NT2/D1 (cell line): ENCODE measurements at regions not wholly inside any gene's neighbourhood (a gene's known extent, or its start where the extent isn't known, plus 50 kb on each side); places are given as distances from the start of the nearest gene placed in this dataset.

Experiments used
- SUZ12 ChIP-seq: IDR thresholded peaks from 2 replicates; pipeline ENCODE4 v1.6.1; 2011; ENCODE audit not compliant: insufficient read length, insufficient read depth; ENCODE audit errors: extremely low read depth
- YY1 ChIP-seq: IDR thresholded peaks from 2 replicates; pipeline ENCODE4 v1.6.1; 2011; ENCODE audit not compliant: insufficient read length, insufficient read depth
- ZNF274 ChIP-seq: IDR thresholded peaks from 2 replicates; pipeline ENCODE4 v1.6.1; 2011; ENCODE audit warnings: mild to moderate bottlenecking, low read depth, low read length

GRCh38 chr14:89660166-89660565 lies 243.1 kb upstream of the FOXN3 start:
- no peak for TF ChIP-seq YY1
- TF ChIP-seq ZNF274 = no peak
- no peak for TF ChIP-seq SUZ12
